GM23248 (cell line): ENCODE measurements at regions not wholly inside any gene's neighbourhood (a gene's known extent, or its start where the extent isn't known, plus 50 kb on each side); places are given as distances from the start of the nearest gene placed in this dataset.

ENCODE experiments used
- DNase-seq: peaks from one replicate; pipeline ENCODE4 v3.0.0-alpha.2; 2015
- H2AFZ ChIP-seq: fragments of 200-600 bp; sonication (generic); 2 replicates; pipeline ENCODE4 v1.6.1; 2016; ENCODE audit warnings: antibody characterized with exemption
- H3F3A ChIP-seq: fragments of 200-600 bp; sonication (generic); 2 replicates; pipeline ENCODE4 v1.6.1; 2016; ENCODE audit warnings: mild to moderate bottlenecking, antibody characterized with exemption, mixed run types; ENCODE audit not compliant: insufficient read depth
- H3K27ac ChIP-seq: fragments of 200-600 bp; sonication (generic); 2 replicates; pipeline ENCODE4 v1.5.1; 2016; ENCODE audit warnings: mild to moderate bottlenecking
- H3K27me3 ChIP-seq: fragments of 200-600 bp; sonication (generic); replicated peaks from 2 replicates; pipeline ENCODE4 v1.6.1; 2016; ENCODE audit warnings: mild to moderate bottlenecking; ENCODE audit not compliant: insufficient read depth
- H3K36me3 ChIP-seq: fragments of 200-600 bp; sonication (generic); 2 replicates; pipeline ENCODE4 v1.6.1; 2016; ENCODE audit warnings: low read depth, mild to moderate bottlenecking
- H3K4me1 ChIP-seq: fragments of 200-600 bp; sonication (generic); 2 replicates; pipeline ENCODE4 v1.6.1; 2016; ENCODE audit warnings: mild to moderate bottlenecking; ENCODE audit not compliant: insufficient read depth
- H3K4me2 ChIP-seq: fragments of 200-600 bp; sonication (generic); one replicate; pipeline ENCODE4 v1.6.1; 2016; ENCODE audit warnings: mild to moderate bottlenecking; ENCODE audit not compliant: unreplicated experiment
- H3K4me3 ChIP-seq: fragments of 200-600 bp; sonication (generic); 2 replicates; pipeline ENCODE4 v1.5.1; 2016; ENCODE audit warnings: mild to moderate bottlenecking
- H3K79me2 ChIP-seq: fragments of 200-600 bp; sonication (generic); 2 replicates; pipeline ENCODE4 v1.6.1; 2016; ENCODE audit warnings: mild to moderate bottlenecking; ENCODE audit not compliant: insufficient read depth
- H3K9ac ChIP-seq: fragments of 200-600 bp; sonication (generic); 2 replicates; pipeline ENCODE4 v1.6.1; 2016; ENCODE audit warnings: mild to moderate bottlenecking
- H3K9me2 ChIP-seq: fragments of 200-600 bp; sonication (generic); 2 replicates; pipeline ENCODE4 v1.6.1; 2016; ENCODE audit warnings: mixed run types, mild to moderate bottlenecking, moderate library complexity; ENCODE audit not compliant: insufficient read depth
- H3K9me3 ChIP-seq: fragments of 200-600 bp; sonication (generic); one replicate; pipeline ENCODE4 v1.6.1; 2017; ENCODE audit warnings: low read depth
- H4K20me1 ChIP-seq: fragments of 200-600 bp; sonication (generic); 2 replicates; pipeline ENCODE4 v1.6.0; 2016; ENCODE audit not compliant: insufficient read depth
- EZH2 ChIP-seq: fragments of 200-600 bp; sonication (generic); IDR thresholded peaks from 2 replicates; pipeline ENCODE4 v1.6.1; 2018; ENCODE audit warnings: antibody characterized with exemption, mild to moderate bottlenecking; ENCODE audit not compliant: insufficient read depth, poor library complexity, severe bottlenecking
- EZH2phosphoT487 ChIP-seq: fragments of 200-600 bp; sonication (generic); IDR thresholded peaks from 2 replicates; pipeline ENCODE4 v1.6.1; 2018; ENCODE audit warnings: antibody characterized with exemption, moderate library complexity, mild to moderate bottlenecking, low read depth; ENCODE audit not compliant: insufficient read depth
- WGBS, 2 experiments: methylation state at CpG; one replicate each; pipeline ENCODE4 v1.1.6; 2015 to 2017; ENCODE audit warnings: low lambda C conversion rate in 2 of 2, low coverage in 1 of 2; ENCODE audit errors: missing lambda C conversion rate in 2 of 2; 5-methylcytosine and 5-hydroxymethylcytosine counted together
- in situ Hi-C: fragments of 300-500 bp; cut with MboI; formaldehyde crosslinking; loops from 2 replicates; pipeline ENCODE4 v1.15.0; 2020

GRCh38 chr12:30845676-30846075 lies 80.9 kb upstream of the TSPAN11 start:
- Histone ChIP-seq H3F3A (no peaks in the 10 kb centered on the region), H3K4me2 (no peak overlapping the region), H3K4me3 (no peak overlapping the region), H3K27ac (no peak overlapping the region), H3K9me2 (no peaks in the 10 kb centered on the region), H3K4me1 (no peaks in the 10 kb centered on the region), H4K20me1 (no peaks in the 10 kb centered on the region), H3K27me3 (peaks cover 19% of the 10 kb centered on the region; the same call in 1 of the 2 replicates), H3K36me3 (no peaks in the 10 kb centered on the region), H3K9ac (no peak overlapping the region), H3K9me3 (no peaks in the 10 kb centered on the region), H2AFZ (no peak overlapping the region), H3K79me2 (no peaks in the 10 kb centered on the region)
- DNase-seq = no peak
- TF ChIP-seq EZH2 (no peak), EZH2phosphoT487 (no peak)
- in situ Hi-C loops = loop anchor here (10.0 kb wide), 1 partner anchor 389 kb away; no protein-coding TSS in a partner anchor
- WGBS, 2 experiments = 44 to 54% methylated on average over 5 of the region's 5 CpGs

- WGBS, 2 experiments = 94 to 96% methylated on average over 3 of the region's 3 CpGs
- no peaks in the 10 kb centered on the region for H4K20me1 ChIP-seq
- H3K27ac ChIP-seq = no peak overlapping the region
- no peaks in the 10 kb centered on the region for H3F3A ChIP-seq
- H3K36me3 ChIP-seq = no peaks in the 10 kb centered on the region
- H3K4me1 ChIP-seq = no peaks in the 10 kb centered on the region
- no peak overlapping the region for H3K4me2 ChIP-seq
- no peak overlapping the region for H3K9ac ChIP-seq
- no peaks in the 10 kb centered on the region for H3K9me2 ChIP-seq
- in situ Hi-C loops = loop anchor here (10.0 kb wide), 1 partner anchor 392 kb away; no protein-coding TSS in a partner anchor
- TF ChIP-seq EZH2phosphoT487 (no peak), EZH2 (no peak)
- peaks cover 14% of the 10 kb centered on the region; the same call in 1 of the 2 replicates for H3K27me3 ChIP-seq
- no peak overlapping the region for H3K4me3 ChIP-seq
- H3K9me3 ChIP-seq = no peaks in the 10 kb centered on the region
- H3K79me2 ChIP-seq = no peaks in the 10 kb centered on the region
- H2AFZ ChIP-seq = no peak overlapping the region
- no peak for DNase-seq
Observed at GRCh38 chr12:30843211-30843610, 83.3 kb upstream of the TSPAN11 start.

DNA sequence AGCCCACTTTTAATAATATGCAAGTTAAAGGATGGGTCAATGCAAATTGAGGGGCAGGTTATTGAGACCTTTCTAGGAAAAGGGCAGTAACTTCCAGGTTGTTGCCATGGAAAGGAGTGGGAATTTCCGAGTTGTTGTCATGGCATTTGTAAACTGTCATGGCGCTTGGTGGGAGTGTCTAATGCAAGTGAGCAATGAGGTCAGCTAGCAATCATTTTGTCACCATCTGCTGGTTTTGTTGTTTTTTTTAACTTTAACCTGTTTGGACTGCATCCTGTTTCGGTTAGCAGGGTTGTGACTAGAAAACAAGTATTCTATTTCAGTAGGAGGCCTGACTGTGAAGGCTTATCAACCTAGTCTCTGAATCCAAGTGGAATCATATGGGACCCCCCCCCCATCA lies 85.8 kb upstream of the TSPAN11 start:
- TF ChIP-seq EZH2phosphoT487 (no peak), EZH2 (no peak)
- H3K36me3 ChIP-seq = no peaks in the 10 kb centered on the region
- H3K9me3 ChIP-seq = no peaks in the 10 kb centered on the region
- no peak overlapping the region for H3K27ac ChIP-seq
- in situ Hi-C loops = loop anchor here (10.0 kb wide), 1 partner anchor 394 kb away; no protein-coding TSS in a partner anchor
- 61 to 64% methylated on average over 3 of the region's 3 CpGs for WGBS, 2 experiments
- peaks cover 20% of the 10 kb centered on the region; the same call in 1 of the 2 replicates for H3K27me3 ChIP-seq
- H3K4me1 ChIP-seq = no peaks in the 10 kb centered on the region
- no peaks in the 10 kb centered on the region for H3K9me2 ChIP-seq
- H3K79me2 ChIP-seq = no peaks in the 10 kb centered on the region
- H3K4me3 ChIP-seq = no peak overlapping the region
- H3K9ac ChIP-seq = no peak overlapping the region
- H4K20me1 ChIP-seq = no peaks in the 10 kb centered on the region
- no peaks in the 10 kb centered on the region for H3F3A ChIP-seq
- H2AFZ ChIP-seq = no peak overlapping the region
- peak; percentile 11 for DNase-seq
- H3K4me2 ChIP-seq = no peak overlapping the region

- no peak for TF ChIP-seq EZH2
- TF ChIP-seq EZH2phosphoT487 = no peak
- WGBS, 2 experiments = 55 to 68% methylated on average over 6 to 7 of the region's 7 CpGs
- H3K4me2 ChIP-seq = no peak overlapping the region
- peaks cover 22% of the 10 kb centered on the region; the same call in 1 of the 2 replicates for H3K27me3 ChIP-seq
- no peak overlapping the region for H2AFZ ChIP-seq
- in situ Hi-C loops = loop anchor here (10.0 kb wide), 1 partner anchor 395 kb away; no protein-coding TSS in a partner anchor
- no peaks in the 10 kb centered on the region for H3F3A ChIP-seq
- no peaks in the 10 kb centered on the region for H3K9me3 ChIP-seq
- no peaks in the 10 kb centered on the region for H4K20me1 ChIP-seq
- no peaks in the 10 kb centered on the region for H3K79me2 ChIP-seq
- DNase-seq = no peak
- no peaks in the 10 kb centered on the region for H3K4me1 ChIP-seq
- H3K9ac ChIP-seq = no peak overlapping the region
- H3K9me2 ChIP-seq = no peaks in the 10 kb centered on the region
- no peak overlapping the region for H3K4me3 ChIP-seq
- no peaks in the 10 kb centered on the region for H3K36me3 ChIP-seq
- no peak overlapping the region for H3K27ac ChIP-seq
Observed at GRCh38 chr12:30839643-30840220, 85.0 kb upstream of the CAPRIN2 start.
